HFFc6 (cell line): ENCODE measurements at regions not wholly inside any gene's neighbourhood (a gene's known extent, or its start where the extent isn't known, plus 50 kb on each side); places are given as distances from the start of the nearest gene placed in this dataset.

Experiments used
- DNase-seq: peaks from one replicate; pipeline ENCODE4 v3.0.0-alpha.2; 2018
- H3K27ac Mint-ChIP-seq: 2 replicates; pipeline ENCODE4 v1.8.0; 2020; ENCODE audit warnings: mild to moderate bottlenecking, mixed read lengths
- H3K27me3 Mint-ChIP-seq: 2 replicates; pipeline ENCODE4 v1.8.0; 2021; ENCODE audit warnings: mild to moderate bottlenecking, moderate library complexity, mixed read lengths; ENCODE audit not compliant: insufficient read depth
- H3K36me3 Mint-ChIP-seq: 2 replicates; pipeline ENCODE4 v1.8.0; 2021; ENCODE audit warnings: low read depth, mixed read lengths
- H3K4me1 Mint-ChIP-seq: 2 replicates; pipeline ENCODE4 v1.8.0; 2020; ENCODE audit warnings: low read depth, mixed read lengths
- H3K4me3 Mint-ChIP-seq: 2 replicates; pipeline ENCODE4 v1.8.0; 2020; ENCODE audit warnings: mild to moderate bottlenecking, moderate library complexity, mixed read lengths
- H3K9me3 Mint-ChIP-seq: 2 replicates; pipeline ENCODE4 v1.8.0; 2020; ENCODE audit warnings: mild to moderate bottlenecking, mixed read lengths
- TF ChIP-seq, protein P1 (sequence below): fragments of 200-600 bp; sonication (generic); IDR thresholded peaks from 2 replicates; pipeline ENCODE4 v1.5.0; 2021; ENCODE audit warnings: antibody characterized with exemption, mild to moderate bottlenecking

DNA sequence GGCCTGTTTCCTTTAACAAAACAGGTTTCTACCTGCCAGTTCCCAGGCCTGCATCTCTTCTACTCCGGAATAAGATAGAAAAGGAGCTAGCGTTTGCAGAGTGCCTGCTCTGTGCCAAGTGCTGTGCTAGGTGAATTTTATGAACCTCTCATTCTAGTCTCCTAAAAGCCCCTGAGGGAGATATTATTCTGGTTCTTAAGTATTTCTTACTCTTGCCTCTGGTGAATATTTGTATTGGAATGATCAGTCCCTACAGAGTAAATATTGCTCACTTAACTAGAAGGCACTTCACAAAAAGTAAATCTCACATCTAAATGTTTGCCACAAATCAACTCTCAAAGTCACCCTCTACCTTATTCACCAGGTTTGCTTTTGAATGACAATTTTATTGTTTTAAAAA is 227.1 kb downstream of the AUH start:
- H3K4me1 Mint-ChIP-seq, result peaks cover 49% of the 10 kb centered on the region
- TF ChIP-seq, protein P1, sequence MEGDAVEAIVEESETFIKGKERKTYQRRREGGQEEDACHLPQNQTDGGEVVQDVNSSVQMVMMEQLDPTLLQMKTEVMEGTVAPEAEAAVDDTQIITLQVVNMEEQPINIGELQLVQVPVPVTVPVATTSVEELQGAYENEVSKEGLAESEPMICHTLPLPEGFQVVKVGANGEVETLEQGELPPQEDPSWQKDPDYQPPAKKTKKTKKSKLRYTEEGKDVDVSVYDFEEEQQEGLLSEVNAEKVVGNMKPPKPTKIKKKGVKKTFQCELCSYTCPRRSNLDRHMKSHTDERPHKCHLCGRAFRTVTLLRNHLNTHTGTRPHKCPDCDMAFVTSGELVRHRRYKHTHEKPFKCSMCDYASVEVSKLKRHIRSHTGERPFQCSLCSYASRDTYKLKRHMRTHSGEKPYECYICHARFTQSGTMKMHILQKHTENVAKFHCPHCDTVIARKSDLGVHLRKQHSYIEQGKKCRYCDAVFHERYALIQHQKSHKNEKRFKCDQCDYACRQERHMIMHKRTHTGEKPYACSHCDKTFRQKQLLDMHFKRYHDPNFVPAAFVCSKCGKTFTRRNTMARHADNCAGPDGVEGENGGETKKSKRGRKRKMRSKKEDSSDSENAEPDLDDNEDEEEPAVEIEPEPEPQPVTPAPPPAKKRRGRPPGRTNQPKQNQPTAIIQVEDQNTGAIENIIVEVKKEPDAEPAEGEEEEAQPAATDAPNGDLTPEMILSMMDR, result no peak
- DNase-seq, result no peak

GRCh38 chr9:91137391-91137790 is 224.3 kb downstream of the AUH start:
- H3K27me3 Mint-ChIP-seq, result no peaks in the 10 kb centered on the region; the same call in 1 of the 2 replicates

More for the DNA sequence above, 227.1 kb downstream of the AUH start:
- H3K27ac Mint-ChIP-seq, result no peak overlapping the region
- H3K4me3 Mint-ChIP-seq, result no peak overlapping the region
- H3K27me3 Mint-ChIP-seq, result no peaks in the 10 kb centered on the region
- H3K9me3 Mint-ChIP-seq, result no peaks in the 10 kb centered on the region
- H3K36me3 Mint-ChIP-seq, result peaks cover 5% of the 10 kb centered on the region

GRCh38 chr9:91138760-91139159 is 223.0 kb downstream of the AUH start:
- Mint-ChIP-seq H3K4me3 (no peak overlapping the region; the same call in 1 of the 2 replicates), H3K36me3 (peaks cover 5% of the 10 kb centered on the region), H3K27me3 (no peaks in the 10 kb centered on the region; the same call in 1 of the 2 replicates), H3K9me3 (no peaks in the 10 kb centered on the region), H3K4me1 (peaks cover 41% of the 10 kb centered on the region), H3K27ac (peak overlapping the region; percentile 79)
- DNase-seq, result peak; percentile 84
- TF ChIP-seq, protein P1, result no peak

More at GRCh38 chr9:91137391-91137790, 224.3 kb downstream of the AUH start:
- peaks cover 5% of the 10 kb centered on the region for H3K36me3 Mint-ChIP-seq
- no peak overlapping the region for H3K27ac Mint-ChIP-seq
- peaks cover 32% of the 10 kb centered on the region for H3K4me1 Mint-ChIP-seq
- no peak for DNase-seq
- H3K9me3 Mint-ChIP-seq, result no peaks in the 10 kb centered on the region
- TF ChIP-seq, protein P1, result no peak
- H3K4me3 Mint-ChIP-seq, result no peak overlapping the region

DNA sequence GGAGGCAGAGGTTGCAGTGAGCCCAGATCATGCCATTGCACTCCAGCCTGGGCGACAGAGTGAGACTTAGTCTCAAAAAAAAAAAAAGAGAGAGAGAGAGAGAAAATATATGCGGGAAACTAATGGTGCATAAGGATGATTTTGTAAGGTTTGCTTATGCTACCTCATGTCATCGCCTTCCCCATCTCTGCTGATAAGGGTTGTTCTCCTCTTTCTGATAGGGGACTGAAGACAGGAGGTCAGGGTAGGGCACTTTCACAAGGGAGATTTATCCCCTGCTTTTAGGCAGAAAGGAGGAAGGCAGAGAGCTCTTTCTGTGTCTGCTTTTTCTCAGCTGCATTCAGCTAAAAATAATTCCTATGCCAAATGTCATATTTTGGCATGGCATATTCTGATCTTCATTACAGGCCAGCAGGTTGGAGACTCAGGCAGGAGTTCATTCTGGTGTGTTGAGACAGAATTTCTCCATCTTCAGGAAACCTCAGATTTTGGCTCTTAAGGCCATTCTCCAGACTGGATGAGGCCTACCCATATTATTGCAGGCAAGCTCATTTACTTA is 220.2 kb downstream of the AUH start:
- TF ChIP-seq, protein P1, result no peak
- H3K27me3 Mint-ChIP-seq, result peaks cover 2% of the 10 kb centered on the region
- peaks cover 57% of the 10 kb centered on the region for H3K4me1 Mint-ChIP-seq
- no peak for DNase-seq
- no peak overlapping the region for H3K27ac Mint-ChIP-seq
- H3K36me3 Mint-ChIP-seq, result peaks cover 16% of the 10 kb centered on the region
- peaks cover 9% of the 10 kb centered on the region for H3K9me3 Mint-ChIP-seq
- no peak overlapping the region for H3K4me3 Mint-ChIP-seq

GRCh38 chr9:91143162-91143561 is 218.6 kb downstream of the AUH start:
- H3K27me3 Mint-ChIP-seq, result peaks cover 5% of the 10 kb centered on the region
- no peak for DNase-seq
- H3K4me1 Mint-ChIP-seq, result peaks cover 66% of the 10 kb centered on the region
- H3K27ac Mint-ChIP-seq, result no peak overlapping the region
- TF ChIP-seq, protein P1, result no peak
- peaks cover 21% of the 10 kb centered on the region for H3K36me3 Mint-ChIP-seq
- H3K4me3 Mint-ChIP-seq, result no peak overlapping the region
- peaks cover 12% of the 10 kb centered on the region for H3K9me3 Mint-ChIP-seq
